ENCODE measurements at regions not wholly inside any gene's neighbourhood (a gene's known extent, or its start where the extent isn't known, plus 50 kb on each side); places are given as distances from the start of the nearest gene placed in this dataset.

- no peak for DNase-seq
These were observed 293.1 kb downstream of the ARHGAP12 start for GRCh38 chr10:31635415-31636065.

DNA sequence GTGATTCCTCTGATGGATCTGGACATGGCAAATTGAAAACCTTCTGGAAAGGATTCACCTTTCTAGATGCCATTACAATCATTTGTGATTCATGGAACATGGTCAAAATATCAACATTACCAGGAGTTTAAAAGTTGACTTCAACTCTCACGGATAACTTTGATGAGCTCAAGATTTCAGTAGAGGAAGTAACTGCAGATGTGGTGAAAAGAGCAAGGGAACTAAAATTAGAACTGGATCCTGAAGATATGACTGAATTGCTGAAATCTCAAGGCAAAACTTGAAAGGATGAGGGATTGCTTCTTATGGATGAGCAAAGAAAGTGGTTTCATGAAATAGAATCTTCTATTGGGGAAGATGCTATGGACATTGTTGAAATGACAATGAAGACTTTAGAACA, 293.6 kb downstream of the ARHGAP12 start:
- DNase-seq: no peak

DNA sequence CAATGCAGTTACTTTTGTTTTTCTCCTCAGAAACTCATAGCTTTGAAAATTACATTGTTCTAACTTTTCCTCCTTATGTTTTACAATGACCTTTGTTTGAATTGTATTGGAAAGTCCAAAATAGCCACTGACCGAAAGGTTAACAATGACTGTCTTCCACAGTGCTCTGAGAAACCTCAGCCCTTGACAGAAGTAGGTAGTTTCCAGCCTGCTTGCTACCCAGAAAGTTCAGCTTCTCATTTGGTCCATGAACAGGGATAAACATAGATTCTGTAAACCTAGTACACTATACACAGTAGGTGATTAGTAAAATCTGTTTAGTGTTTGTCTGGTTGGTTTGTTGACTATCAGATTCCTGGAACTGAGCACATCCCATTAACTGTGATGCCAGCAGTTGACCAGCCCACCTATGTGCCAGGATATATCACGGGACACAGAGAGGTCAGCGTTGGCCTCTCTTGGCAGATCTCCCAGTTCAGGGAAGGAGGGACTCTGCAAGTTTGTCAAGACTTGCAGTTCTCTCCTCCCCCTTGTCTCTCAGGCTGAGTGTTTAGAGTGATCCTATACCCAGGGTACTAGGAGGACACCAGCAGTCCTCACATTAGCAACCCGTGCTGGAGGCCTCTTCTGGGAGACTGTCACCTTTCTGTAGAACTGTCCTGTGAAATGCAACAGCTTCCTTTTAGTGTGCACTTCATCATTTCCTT, 297.6 kb downstream of the ARHGAP12 start:
- DNase-seq: no peak

DNA sequence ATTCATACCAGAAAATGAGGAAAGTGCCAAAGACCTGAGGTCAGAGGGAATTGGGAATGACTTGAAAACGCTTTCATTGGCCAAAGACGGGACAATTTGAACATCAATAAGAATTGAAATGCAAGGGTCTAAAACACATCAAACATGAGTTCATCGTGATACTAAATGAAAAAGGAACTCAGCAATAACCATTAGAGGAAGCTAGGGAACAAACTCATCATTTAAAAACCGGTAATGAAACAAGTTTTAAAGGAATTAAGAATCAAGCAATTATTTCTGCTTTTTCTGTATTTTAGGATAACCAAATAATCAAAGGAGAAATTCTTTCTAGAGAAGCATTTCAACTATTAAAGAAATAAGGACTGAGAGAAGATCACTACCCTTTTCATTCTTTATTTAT, 303.1 kb downstream of the ARHGAP12 start:
- no peak for DNase-seq

DNA sequence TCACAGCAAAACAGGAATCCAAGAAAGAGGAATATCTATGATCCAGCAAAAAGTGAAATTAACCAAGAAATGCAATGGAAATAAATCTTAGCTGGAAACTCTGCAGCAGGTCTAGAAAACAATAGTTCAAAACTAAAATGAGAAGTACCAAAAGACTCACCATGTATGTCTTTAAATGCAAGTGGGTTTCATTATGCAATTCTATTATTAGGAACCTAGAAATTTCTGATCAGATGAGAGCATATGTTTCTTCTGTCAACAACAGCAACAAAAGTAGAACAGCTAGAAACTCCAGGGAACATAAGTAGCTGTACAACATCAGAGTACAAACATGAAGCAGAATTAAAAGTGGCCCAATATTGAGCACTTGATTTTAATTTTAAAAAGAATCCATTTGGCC, 304.0 kb downstream of the ARHGAP12 start:
- no peak for DNase-seq

GRCh38 chr10:31623947-31624346, 304.7 kb downstream of the ARHGAP12 start:
- no peak for DNase-seq

GRCh38 chr10:31623466-31623865, 304.4 kb downstream of the ZEB1 start:
- DNase-seq: no peak

- DNase-seq: no peak
These were observed 304.0 kb downstream of the ZEB1 start for GRCh38 chr10:31622978-31623377.

- DNase-seq: no peak
These were observed 302.7 kb downstream of the ZEB1 start for GRCh38 chr10:31621733-31622132.

DNA sequence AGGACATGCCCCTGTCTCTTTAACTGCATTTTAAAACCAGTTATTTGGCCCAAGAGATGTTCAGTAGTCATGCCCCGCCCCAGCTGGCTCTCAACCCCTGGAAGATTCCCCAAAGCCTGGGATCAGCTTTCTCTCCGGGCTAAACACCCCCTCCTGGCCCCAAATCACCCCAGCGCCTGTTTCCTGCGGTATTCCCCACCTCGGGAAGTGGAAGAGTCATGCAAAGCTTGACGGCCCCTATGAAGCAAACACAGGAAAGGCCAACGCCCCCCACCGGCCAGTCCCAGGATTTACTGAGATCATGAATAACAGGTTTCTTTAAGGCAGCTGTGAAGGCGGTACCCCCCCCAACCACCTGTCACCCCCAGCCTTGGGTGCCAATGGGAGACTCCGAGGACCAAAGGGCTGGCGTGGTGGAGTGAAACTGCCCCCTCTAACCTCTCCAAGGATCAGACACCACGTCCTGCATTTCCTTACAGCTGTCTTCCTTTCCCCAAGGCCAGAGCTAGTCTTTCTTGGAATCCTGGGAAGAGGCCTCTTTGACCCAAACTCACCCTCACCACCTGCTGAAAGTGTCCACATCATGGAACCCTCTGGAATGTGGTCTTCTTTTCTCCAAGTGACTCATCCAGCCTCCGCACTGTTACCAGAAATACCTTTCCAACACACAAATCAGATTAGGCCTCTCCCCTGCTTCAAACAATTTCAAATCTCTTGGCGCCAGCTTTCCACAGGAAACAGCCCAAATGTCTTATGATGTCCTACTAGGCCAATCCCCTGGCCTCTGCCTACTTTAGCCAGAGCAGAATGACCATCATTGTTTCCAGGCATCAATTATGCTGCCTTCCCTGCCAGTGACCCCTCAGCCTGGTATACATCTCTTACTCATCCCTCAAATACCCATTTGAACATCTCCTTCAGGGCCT, 301.5 kb downstream of the ZEB1 start:
- DNase-seq: no peak

DNA sequence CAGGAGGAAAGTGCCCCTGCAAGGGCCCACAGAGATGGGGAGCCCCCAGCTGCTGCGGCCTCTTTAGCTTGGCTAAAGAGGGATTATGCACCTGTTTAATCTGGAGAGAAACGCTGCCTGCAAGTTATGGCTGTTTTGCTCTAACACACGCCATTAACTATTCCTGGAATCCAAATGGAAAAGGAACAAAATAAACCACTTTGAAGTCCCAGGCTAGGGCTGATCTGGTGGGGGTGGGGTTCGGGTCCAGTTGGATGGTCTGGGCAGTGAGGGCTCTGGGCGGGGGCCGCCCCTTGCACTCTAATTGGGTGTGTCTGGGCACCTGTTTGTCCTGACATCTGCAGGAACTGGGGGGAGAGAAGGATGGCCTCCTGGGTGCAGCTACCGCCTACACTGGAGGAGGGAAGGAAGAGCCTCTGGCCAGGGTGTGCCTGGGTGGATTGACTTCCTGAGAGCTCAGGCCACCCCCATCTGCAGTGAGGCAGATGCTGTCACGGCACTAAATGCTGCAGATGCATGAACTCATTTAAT, 300.6 kb downstream of the ZEB1 start:
- DNase-seq: no peak

DNA sequence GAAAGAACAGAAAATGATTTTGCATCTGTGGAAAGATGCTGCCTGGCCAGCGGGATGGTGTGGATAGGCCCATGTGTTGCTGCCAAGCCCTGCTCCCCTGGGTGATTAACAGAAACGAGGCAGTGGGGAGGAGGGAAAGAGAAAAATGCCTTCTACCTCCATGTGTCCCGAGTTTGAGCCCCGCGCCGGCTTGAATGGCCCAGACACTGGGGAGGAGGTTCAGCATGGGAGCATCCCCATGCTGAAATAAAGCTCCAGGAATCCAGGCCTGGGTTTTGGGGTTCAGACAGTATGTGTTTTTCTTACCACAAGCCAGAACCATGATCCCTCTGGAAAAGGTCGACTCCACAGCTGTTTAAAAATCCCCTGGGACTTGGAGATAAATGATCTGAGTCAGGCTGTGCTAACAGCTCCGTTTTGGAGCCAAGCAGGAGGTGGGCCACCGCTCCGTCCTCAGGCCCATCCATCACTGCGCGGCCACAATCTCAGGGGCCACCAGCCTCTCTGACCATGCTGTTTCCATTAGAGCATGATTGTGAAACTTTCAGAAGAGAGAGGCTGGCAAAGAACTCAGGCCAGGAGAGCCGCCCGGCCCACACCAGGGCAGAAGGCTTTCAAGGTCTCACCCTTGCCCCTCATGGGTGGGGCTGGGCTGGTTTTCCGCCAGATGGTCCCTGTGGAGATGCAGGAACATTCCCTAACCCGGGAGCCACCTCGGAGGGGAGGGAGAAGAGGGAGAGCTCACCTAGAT, 299.7 kb downstream of the ZEB1 start:
- peak; percentile 12 for DNase-seq

DNA sequence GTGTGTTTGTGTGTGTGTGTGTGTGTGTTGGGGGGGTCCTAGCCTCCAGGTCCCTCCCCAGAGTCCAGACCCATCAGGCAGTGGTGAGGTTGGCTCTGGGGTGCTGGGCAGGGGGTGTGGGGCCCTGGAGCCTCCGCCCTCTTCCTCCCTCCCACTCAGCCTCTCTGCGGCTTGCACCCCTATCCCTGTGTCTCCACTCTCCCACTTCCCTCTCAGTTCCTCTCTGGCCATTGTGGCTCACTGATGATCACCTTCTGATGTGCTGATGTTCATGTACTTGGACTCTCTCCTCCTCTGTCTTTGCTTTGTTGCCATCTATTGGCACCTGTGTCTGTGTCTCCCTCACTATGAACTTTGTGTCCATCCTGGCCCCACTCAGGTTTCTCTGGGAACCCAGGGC, 298.7 kb downstream of the ZEB1 start:
- DNase-seq: no peak

GRCh38 chr10:31617133-31617532, 298.1 kb downstream of the ZEB1 start:
- no peak for DNase-seq

DNA sequence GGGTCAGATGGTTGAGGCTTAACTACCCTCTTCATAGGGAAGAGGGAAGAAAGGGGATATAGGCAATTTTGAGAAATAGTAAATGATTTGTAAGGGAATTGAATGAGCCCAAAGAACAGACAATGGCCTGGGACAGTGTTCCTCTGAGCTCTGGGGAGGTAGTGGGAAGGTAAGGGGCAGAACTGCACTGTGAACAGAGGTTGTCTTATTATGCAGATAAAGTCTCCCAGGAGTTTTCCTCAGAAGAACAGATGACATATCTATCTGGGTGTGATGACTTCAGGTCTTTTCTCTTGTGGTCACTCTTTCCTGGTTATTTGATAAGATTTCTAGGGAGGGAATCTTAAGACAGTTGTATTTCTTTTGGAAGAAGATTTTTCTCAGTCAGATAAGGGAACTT, 296.1 kb downstream of the ZEB1 start:
- no peak for DNase-seq

DNA sequence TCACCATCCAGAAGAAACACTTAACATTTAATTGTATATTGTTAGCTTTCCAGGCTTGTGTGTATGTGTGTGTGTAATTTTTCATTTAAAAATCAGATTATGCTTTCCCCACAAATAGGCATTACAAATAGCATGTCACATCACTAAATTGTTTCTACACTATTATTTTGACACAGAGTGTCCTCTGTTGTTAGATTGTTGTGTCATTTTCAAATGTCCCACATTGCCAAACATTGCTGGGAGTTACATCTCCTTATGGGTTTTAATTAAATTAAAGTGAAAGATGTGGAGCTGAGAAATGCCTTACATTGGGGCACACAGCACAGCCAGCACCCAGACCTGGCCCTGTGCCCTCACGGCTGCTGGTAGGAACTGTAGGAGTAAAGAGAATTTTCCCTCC, 295.6 kb downstream of the ZEB1 start:
- no peak for DNase-seq

DNA sequence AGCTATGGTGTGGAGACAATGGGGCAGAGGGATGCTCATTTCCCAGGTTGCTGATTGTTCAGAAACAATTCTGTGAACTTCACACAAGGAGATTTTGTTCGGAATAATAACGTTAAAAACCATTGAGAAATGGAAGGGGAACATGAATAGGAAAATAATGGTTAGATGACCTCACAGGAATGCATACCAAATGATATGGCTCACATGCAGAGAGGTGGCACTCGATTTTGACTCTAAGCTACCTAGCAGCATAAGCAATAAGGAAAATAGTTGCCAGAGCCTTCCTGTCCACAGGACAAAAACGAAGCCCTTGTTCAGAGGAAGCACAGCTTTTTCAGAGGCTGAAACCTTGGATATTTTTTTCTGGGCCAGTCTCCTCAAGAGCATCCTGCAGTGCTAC, 293.1 kb downstream of the ZEB1 start:
- DNase-seq: no peak

- peak; percentile 28 for DNase-seq
These were observed 292.1 kb downstream of the ZEB1 start for GRCh38 chr10:31611161-31611560.

GRCh38 chr10:31607481-31607880, 288.5 kb downstream of the ZEB1 start:
- no peak for DNase-seq

DNA sequence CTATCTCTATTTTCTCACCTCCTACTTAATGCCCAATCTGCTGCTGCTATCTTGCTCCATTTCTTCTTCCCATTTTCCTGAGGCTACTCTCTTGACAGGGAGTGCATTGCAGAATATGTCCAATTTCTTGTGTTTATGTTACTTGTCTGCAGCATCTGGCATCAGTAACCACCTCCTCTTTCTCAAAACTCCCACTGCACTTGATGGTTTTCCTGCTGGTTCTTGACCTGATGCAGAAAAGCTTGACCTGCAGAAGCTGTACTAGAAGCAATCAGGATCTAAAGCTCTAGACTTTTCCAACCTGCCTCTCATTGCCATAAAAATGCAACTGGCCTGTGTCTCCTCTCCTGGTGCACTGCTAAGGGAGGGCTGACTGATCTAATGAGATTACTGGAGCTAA, 287.8 kb downstream of the ZEB1 start:
- no peak for DNase-seq

GRCh38 chr10:31605861-31606525, 287.0 kb downstream of the ZEB1 start:
- no peak for DNase-seq

DNA sequence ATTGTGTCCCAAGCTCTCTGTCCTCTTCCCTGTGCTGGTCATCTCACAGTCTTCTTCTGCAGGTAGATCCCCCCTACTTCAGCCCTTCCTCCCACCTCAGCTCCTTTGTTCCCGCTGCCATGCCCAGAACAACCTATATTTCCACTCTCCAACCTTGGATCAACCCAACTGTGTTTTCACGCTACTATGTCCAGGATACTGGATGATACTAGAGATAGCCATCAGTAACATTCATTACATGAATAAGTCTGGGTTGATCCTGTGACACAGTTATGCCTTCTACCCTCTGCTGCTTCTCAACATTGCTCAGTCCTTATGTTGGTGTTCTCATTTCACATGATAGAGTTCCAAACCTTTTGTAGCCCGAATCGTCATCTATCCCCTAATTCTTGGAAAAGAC, 286.4 kb downstream of the ZEB1 start:
- no peak for DNase-seq
